Psoas muscle (tissue), 7 donors: ENCODE measurements at regions not wholly inside any gene's neighbourhood (a gene's known extent, or its start where the extent isn't known, plus 50 kb on each side); places are given as distances from the start of the nearest gene placed in this dataset.
"Not testable (repeated sequence)": the region's sequence is repeated elsewhere in the genome, so short reads cannot be mapped to it uniquely, and the experiment has no call there.

Source experiments
- ATAC-seq, 4 donors: fragments of 200-7000 bp; cut with Tn5 transposase; one replicate each; pipeline ENCODE4 v1.9.1; 2020; ENCODE audit warnings: moderate library complexity in 3 of 4, mild to moderate bottlenecking in 2 of 4
- DNase-seq, 2 donors: peaks; one replicate each; pipeline ENCODE4 v3.0.0-alpha.2; 2020
- H3K27ac ChIP-seq: fragments of 200-600 bp; one replicate; pipeline ENCODE4 v1.8.0; 2022
- H3K27me3 ChIP-seq, 3 donors: fragments of 200-600 bp in 1 of 3; one replicate each; pipeline versions ENCODE4 v1.6.1 to v1.8.0; 2013 to 2022; ENCODE audit warnings: low read length in 2 of 3, mild to moderate bottlenecking in 2 of 3, moderate library complexity in 1 of 3; ENCODE audit not compliant: insufficient read depth in 3 of 3
- H3K36me3 ChIP-seq, 2 donors: fragments of 200-600 bp in 1 of 2; one replicate each; pipeline versions ENCODE4 v1.6.1 to v1.8.0; 2013 to 2022; ENCODE audit warnings: low read depth in 1 of 2, mild to moderate bottlenecking in 1 of 2, moderate library complexity in 1 of 2; ENCODE audit not compliant: insufficient read depth in 1 of 2
- H3K4me1 ChIP-seq: fragments of 200-600 bp; one replicate; pipeline ENCODE4 v1.8.0; 2022
- H3K4me3 ChIP-seq: fragments of 200-600 bp; one replicate; pipeline ENCODE4 v1.8.0; 2022; ENCODE audit warnings: mild to moderate bottlenecking
- H3K9me3 ChIP-seq: fragments of 200-600 bp; one replicate; pipeline ENCODE4 v1.8.0; 2022
- WGBS, 3 donors: extraction: QIAGEN DNeasy Blood & Tissue Kit; methylation state at CpG; one replicate each; pipeline versions ENCODE4 v1.1.6 to v1.1.7; 2013; 5-methylcytosine and 5-hydroxymethylcytosine counted together
- intact Hi-C, 2 donors: fragments of 100-400 bp; cut with DNase I; formaldehyde crosslinking; loops; one replicate each; pipeline versions ENCODE4 v1.11.0 to v1.14.2; 2022
- TF ChIP-seq, protein P1 (sequence below): fragments of 200-600 bp; IDR thresholded peaks from one replicate; pipeline ENCODE4 v1.8.0; 2022; ENCODE audit warnings: antibody characterized with exemption
- donor health status: healthy with polysubstance abuse.
- donor health status: DM: no; HTN: no; CAD: no; lungs with moderate emphysema.
- donor health status: Bipolar disorder and iron deficiency.
- donor health status: healthy.
- donor health status: DM: yes; HTN: yes; CAD: no.
- donor health status: DM: no; HTN: no; CAD: no.
- donor health status: DM: yes; HTN: yes; CAD: no.

- no peak overlapping the region for H3K4me3 ChIP-seq
- TF ChIP-seq, protein P1, sequence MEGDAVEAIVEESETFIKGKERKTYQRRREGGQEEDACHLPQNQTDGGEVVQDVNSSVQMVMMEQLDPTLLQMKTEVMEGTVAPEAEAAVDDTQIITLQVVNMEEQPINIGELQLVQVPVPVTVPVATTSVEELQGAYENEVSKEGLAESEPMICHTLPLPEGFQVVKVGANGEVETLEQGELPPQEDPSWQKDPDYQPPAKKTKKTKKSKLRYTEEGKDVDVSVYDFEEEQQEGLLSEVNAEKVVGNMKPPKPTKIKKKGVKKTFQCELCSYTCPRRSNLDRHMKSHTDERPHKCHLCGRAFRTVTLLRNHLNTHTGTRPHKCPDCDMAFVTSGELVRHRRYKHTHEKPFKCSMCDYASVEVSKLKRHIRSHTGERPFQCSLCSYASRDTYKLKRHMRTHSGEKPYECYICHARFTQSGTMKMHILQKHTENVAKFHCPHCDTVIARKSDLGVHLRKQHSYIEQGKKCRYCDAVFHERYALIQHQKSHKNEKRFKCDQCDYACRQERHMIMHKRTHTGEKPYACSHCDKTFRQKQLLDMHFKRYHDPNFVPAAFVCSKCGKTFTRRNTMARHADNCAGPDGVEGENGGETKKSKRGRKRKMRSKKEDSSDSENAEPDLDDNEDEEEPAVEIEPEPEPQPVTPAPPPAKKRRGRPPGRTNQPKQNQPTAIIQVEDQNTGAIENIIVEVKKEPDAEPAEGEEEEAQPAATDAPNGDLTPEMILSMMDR = no peak
- H3K9me3 ChIP-seq = no peaks in the 10 kb centered on the region
- ATAC-seq (no peak), DNase-seq (no peak)
- H3K36me3 ChIP-seq = no peaks in the 10 kb centered on the region
- 27 to 35% (median 30%) methylated on average over 4 of the region's 4 CpGs for WGBS, 3 donors
- intact Hi-C loops = no loop called here
- no peaks in the 10 kb centered on the region for H3K4me1 ChIP-seq
- H3K27ac ChIP-seq = no peak overlapping the region
- H3K27me3 ChIP-seq = no peaks in the 10 kb centered on the region
Observed at GRCh38 chr6:132122871-132123270, 171.7 kb upstream of the CCN2 start.

GRCh38 chr6:132122176-132122575 is 171.0 kb upstream of the CCN2 start:
- no peak for ATAC-seq
- TF ChIP-seq, protein P1 = no peak
- intact Hi-C loops = no loop called here

DNA sequence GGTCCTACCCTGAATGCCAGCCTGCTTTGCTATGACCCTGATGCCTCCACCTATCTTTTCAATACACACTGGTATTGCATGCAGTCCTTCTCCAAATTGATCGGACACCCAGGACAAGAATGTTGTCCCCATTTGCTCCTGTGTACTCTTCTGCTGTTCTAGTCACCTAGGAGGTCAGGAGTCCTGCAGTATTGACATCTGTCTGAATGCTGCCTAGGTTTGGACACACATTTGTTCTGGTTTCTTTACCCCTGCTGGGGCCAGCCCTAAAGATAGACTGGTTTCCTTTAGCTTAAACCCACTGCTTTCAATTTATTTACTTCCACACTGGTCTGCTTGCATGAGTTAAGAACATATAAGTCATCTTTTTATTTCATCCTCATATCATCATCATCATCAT is 167.0 kb upstream of the CCN2 start:
- intact Hi-C loops = no loop called here

More at GRCh38 chr6:132122176-132122575, 171.0 kb upstream of the CCN2 start:
- no peak for DNase-seq
- no peaks in the 10 kb centered on the region for H3K27me3 ChIP-seq
- H3K4me3 ChIP-seq = no peak overlapping the region
- H3K9me3 ChIP-seq = no peaks in the 10 kb centered on the region
- no peaks in the 10 kb centered on the region for H3K36me3 ChIP-seq
- H3K27ac ChIP-seq = no peak overlapping the region
- no peaks in the 10 kb centered on the region for H3K4me1 ChIP-seq

DNA sequence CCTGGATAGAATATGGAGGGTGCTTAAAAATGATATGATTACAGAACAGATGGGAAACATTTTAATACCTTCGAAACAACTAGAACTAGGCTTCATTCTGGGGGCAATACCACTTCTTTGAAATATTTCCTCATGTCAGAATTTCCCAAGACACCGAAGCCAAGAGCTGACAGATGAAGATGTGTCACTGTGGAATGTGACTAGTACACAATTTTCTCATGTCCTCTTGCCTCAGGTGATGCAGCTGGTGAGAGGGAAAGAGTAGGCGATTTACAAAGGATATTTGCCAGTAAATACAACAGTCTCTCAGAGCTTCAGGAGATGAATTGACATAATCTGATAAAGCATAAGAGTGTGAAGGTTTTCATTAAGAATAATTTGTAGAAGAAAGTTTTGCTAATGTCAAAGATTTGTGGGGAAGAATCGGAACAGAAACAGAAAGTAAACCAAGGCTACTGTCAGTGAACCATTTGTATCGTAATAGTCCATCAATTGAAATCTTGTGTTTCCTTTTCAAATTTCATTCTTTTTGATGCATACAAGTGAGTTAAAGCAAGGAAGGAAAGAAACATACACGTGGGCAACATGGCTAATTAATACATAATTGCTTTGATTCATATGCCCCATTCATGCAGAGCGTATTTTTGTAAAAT is 164.7 kb upstream of the CCN2 start:
- TF ChIP-seq, protein P1 = no peak
- Histone ChIP-seq H3K27ac (no peak overlapping the region), H3K4me1 (no peaks in the 10 kb centered on the region), H3K4me3 (peak overlapping the region; percentile 21), H3K9me3 (no peaks in the 10 kb centered on the region), H3K36me3 (no peaks in the 10 kb centered on the region), H3K27me3 (no peaks in the 10 kb centered on the region)
- intact Hi-C loops = no loop called here
- no peak for ATAC-seq
- no peak for DNase-seq
- 70 to 76% (median 76%) methylated on average over 7 of the region's 7 CpGs for WGBS, 3 donors

More for the DNA sequence above, 167.0 kb upstream of the CCN2 start:
- Histone ChIP-seq H3K36me3 (no peaks in the 10 kb centered on the region), H3K27ac (no peak overlapping the region), H3K4me1 (no peaks in the 10 kb centered on the region), H3K4me3 (no peak overlapping the region), H3K27me3 (no peaks in the 10 kb centered on the region), H3K9me3 (no peaks in the 10 kb centered on the region)
- WGBS, 3 donors = 83 to 95% (median 92%) methylated on average over 1 of the region's 1 CpG
- TF ChIP-seq, protein P1 = no peak
- DNase-seq (no peak), ATAC-seq (no peak)

GRCh38 chr6:132114201-132114825 is 163.1 kb upstream of the CCN2 start:
- no peak for ATAC-seq
- TF ChIP-seq, protein P1 = no peak
- 87 to 93% (median 89%) methylated on average over 8 of the region's 8 CpGs for WGBS, 3 donors

DNA sequence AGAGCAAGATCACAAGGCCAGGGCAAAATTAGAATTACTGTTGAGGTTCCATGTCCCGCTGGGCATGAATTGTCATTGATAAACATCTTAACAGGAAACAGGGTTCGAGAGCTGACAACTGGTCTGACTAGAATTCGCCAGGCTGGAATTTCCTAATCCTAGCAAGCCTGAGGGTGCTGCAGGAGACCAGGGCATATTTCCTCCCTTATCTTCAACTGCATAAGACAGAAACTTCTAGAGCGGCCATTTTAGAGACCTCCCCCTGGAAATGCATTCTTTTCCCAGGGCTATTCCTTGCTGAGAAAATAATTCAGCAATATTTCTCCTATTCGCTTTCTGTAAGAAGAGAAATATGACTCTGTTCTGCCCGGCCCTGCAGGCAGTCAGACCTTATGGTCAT is 158.6 kb upstream of the CCN2 start:
- H3K4me3 ChIP-seq, H3K4me1 ChIP-seq: not testable (repeated sequence)

More at GRCh38 chr6:132114201-132114825, 163.1 kb upstream of the CCN2 start:
- H3K4me3 ChIP-seq = no peak overlapping the region
- H3K9me3 ChIP-seq = no peaks in the 10 kb centered on the region
- no peak overlapping the region for H3K27ac ChIP-seq
- DNase-seq = no peak
- H3K27me3 ChIP-seq = no peaks in the 10 kb centered on the region
- no peaks in the 10 kb centered on the region for H3K36me3 ChIP-seq
- intact Hi-C loops = no loop called here
- no peaks in the 10 kb centered on the region for H3K4me1 ChIP-seq

More for the DNA sequence above, 158.6 kb upstream of the CCN2 start:
- ATAC-seq, H3K27ac ChIP-seq, H3K36me3 ChIP-seq, H3K27me3 ChIP-seq, DNase-seq, H3K9me3 ChIP-seq, intact Hi-C loops: not testable (repeated sequence)
- WGBS, 3 donors = 74 to 78% (median 78%) methylated on average over 6 of the region's 6 CpGs
